ENCODE measurements at regions not wholly inside any gene's neighbourhood (a gene's known extent, or its start where the extent isn't known, plus 50 kb on each side); places are given as distances from the start of the nearest gene placed in this dataset.

GRCh38 chr5:14937254-14937653 is 65.7 kb upstream of the ANKH start:
- H3K4me2 ChIP-seq (ENCODE audit: insufficient read depth, low read length) = peak overlapping the region; percentile 62
- dilution Hi-C loops (cut with MboI; ENCODE audit: extremely low pct_ligation_motif_present, low sequenced_read_pairs) (no loop called here), intact Hi-C loops (cut with micrococcal nuclease) (no loop called here)
- no peak overlapping the region for H2AFZ ChIP-seq (ENCODE audit: low read depth, low read length)
- FAIRE-seq = no peak
- H3K4me1 ChIP-seq (ENCODE audit: control insufficient read depth, extremely low read depth, insufficient read depth, low read length) = peaks cover 7% of the 10 kb centered on the region
- no peak overlapping the region for H3K4me3 ChIP-seq (replicated peaks in 1 of 3; ENCODE audit: insufficient read depth in 1 of 3, low read depth in 1 of 3, low read length in 3 of 3)
- ChIA-PET POLR2A (no interaction called here), CTCF (no interaction called here)
- H3K79me2 ChIP-seq (ENCODE audit: control insufficient read depth, insufficient read depth, low read length) = no peaks in the 10 kb centered on the region
- H4K20me1 ChIP-seq (replicated peaks; ENCODE audit: control insufficient read depth, extremely low read depth, insufficient read depth, low read length) = no peaks in the 10 kb centered on the region
- DNase-seq (ENCODE audit: low read depth, low spot score) = no peak
- H3K9me3 ChIP-seq (replicated peaks; ENCODE audit: control insufficient read depth, insufficient read depth, low read length) = no peaks in the 10 kb centered on the region
- no peak for TF ChIP-seq EZH2 (IDR thresholded peaks at IDR 0.05; ENCODE audit: borderline replicate concordance, low read depth, low read length, severe bottlenecking)
- no peak for TF ChIP-seq POLR2AphosphoS5 (IDR thresholded peaks at IDR 0.05; ENCODE audit: insufficient read depth, low read depth, low read length)
- no peak for TF ChIP-seq MAX (IDR thresholded peaks at IDR 0.05; ENCODE audit: insufficient read depth, insufficient read length)
- H3K9me1 ChIP-seq (replicated peaks; ENCODE audit: control insufficient read depth, extremely low read depth, insufficient read depth, low read length) = no peaks in the 10 kb centered on the region
- no peaks in the 10 kb centered on the region for H3K27me3 ChIP-seq (ENCODE audit: control insufficient read depth in 2 of 2, insufficient read depth in 2 of 2, low read length in 2 of 2)
- no TSS peak for BruUV-seq (replicated peaks)
- H3K36me3 ChIP-seq (ENCODE audit: control insufficient read depth in 2 of 2, extremely low read depth in 1 of 2, insufficient read depth in 2 of 2, low read length in 2 of 2) = no peaks in the 10 kb centered on the region
- H3K9ac ChIP-seq (replicated peaks; ENCODE audit: extremely low read depth, insufficient read depth, low read length) = no peak overlapping the region
- H3K27ac ChIP-seq (ENCODE audit: insufficient read depth, low read depth, low read length) = no peak overlapping the region

GRCh38 chr5:14936588-14936987 is 65.0 kb upstream of the ANKH start:
- Histone ChIP-seq H2AFZ (ENCODE audit: low read depth, low read length) (no peak overlapping the region), H3K9me3 (replicated peaks; ENCODE audit: control insufficient read depth, insufficient read depth, low read length) (no peaks in the 10 kb centered on the region), H3K4me2 (ENCODE audit: insufficient read depth, low read length) (peak overlapping the region; percentile 62), H3K9ac (replicated peaks; ENCODE audit: extremely low read depth, insufficient read depth, low read length) (no peak overlapping the region), H3K79me2 (ENCODE audit: control insufficient read depth, insufficient read depth, low read length) (no peaks in the 10 kb centered on the region), H3K36me3 (ENCODE audit: control insufficient read depth in 2 of 2, extremely low read depth in 1 of 2, insufficient read depth in 2 of 2, low read length in 2 of 2) (no peaks in the 10 kb centered on the region), H4K20me1 (replicated peaks; ENCODE audit: control insufficient read depth, extremely low read depth, insufficient read depth, low read length) (no peaks in the 10 kb centered on the region), H3K4me1 (ENCODE audit: control insufficient read depth, extremely low read depth, insufficient read depth, low read length) (peaks cover 7% of the 10 kb centered on the region), H3K27ac (ENCODE audit: insufficient read depth, low read depth, low read length) (no peak overlapping the region), H3K9me1 (replicated peaks; ENCODE audit: control insufficient read depth, extremely low read depth, insufficient read depth, low read length) (no peaks in the 10 kb centered on the region), H3K4me3 (replicated peaks in 1 of 3; ENCODE audit: insufficient read depth in 1 of 3, low read depth in 1 of 3, low read length in 3 of 3) (no peak overlapping the region), H3K27me3 (ENCODE audit: control insufficient read depth in 2 of 2, insufficient read depth in 2 of 2, low read length in 2 of 2) (no peaks in the 10 kb centered on the region)
- BruUV-seq (replicated peaks) = no TSS peak
- intact Hi-C loops (cut with micrococcal nuclease) (no loop called here), dilution Hi-C loops (cut with MboI; ENCODE audit: extremely low pct_ligation_motif_present, low sequenced_read_pairs) (no loop called here)
- DNase-seq (ENCODE audit: low read depth, low spot score) (no peak), FAIRE-seq (no peak)
- CTCF ChIA-PET = interaction anchor here (1.3 kb wide), 1 partner anchor 9 kb away, joined by 3 read pairs; no protein-coding TSS in a partner anchor
- TF ChIP-seq CTCF (IDR thresholded peaks at IDR 0.05; ENCODE audit: extremely low read depth in 1 of 2, insufficient read depth in 1 of 2, low read depth in 1 of 2, low read length in 2 of 2) (no peak), FOS (IDR thresholded peaks at IDR 0.05; ENCODE audit: borderline replicate concordance, insufficient read depth, low read length) (no peak), POLR2AphosphoS5 (IDR thresholded peaks at IDR 0.05; ENCODE audit: insufficient read depth, low read depth, low read length) (no peak), POLR2A (IDR thresholded peaks at IDR 0.05; ENCODE audit: low read depth, low read length) (no peak), JUN (IDR thresholded peaks at IDR 0.05; ENCODE audit: borderline replicate concordance, insufficient read depth, insufficient read length, low read depth) (no peak)
- POLR2A ChIA-PET = no interaction called here

Data from endothelial cell of umbilical vein (primary cell).